LNCaP clone FGC (cell line): ENCODE measurements at regions not wholly inside any gene's neighbourhood (a gene's known extent, or its start where the extent isn't known, plus 50 kb on each side); places are given as distances from the start of the nearest gene placed in this dataset.
A peak's percentile ranks its signal among the peaks of the same experiment; 100 is the strongest.
"Not testable (repeated sequence)": the region's sequence is repeated elsewhere in the genome, so short reads cannot be mapped to it uniquely, and the experiment has no call there.

Source experiments
- DNase-seq: peaks from one replicate; pipeline ENCODE4 v3.0.0-alpha.2; 2011; ENCODE audit warnings: low read depth
- H3K4me3 ChIP-seq: 2 replicates; pipeline ENCODE4 v1.5.1; 2011; ENCODE audit warnings: mild to moderate bottlenecking, low read depth, low read length, control low read depth
- TF ChIP-seq, protein P1 (sequence below): IDR thresholded peaks from 2 replicates; pipeline ENCODE4 v1.5.1; 2012; ENCODE audit warnings: mild to moderate bottlenecking; ENCODE audit not compliant: control insufficient read depth, insufficient read depth; ENCODE audit errors: extremely low read depth

DNA sequence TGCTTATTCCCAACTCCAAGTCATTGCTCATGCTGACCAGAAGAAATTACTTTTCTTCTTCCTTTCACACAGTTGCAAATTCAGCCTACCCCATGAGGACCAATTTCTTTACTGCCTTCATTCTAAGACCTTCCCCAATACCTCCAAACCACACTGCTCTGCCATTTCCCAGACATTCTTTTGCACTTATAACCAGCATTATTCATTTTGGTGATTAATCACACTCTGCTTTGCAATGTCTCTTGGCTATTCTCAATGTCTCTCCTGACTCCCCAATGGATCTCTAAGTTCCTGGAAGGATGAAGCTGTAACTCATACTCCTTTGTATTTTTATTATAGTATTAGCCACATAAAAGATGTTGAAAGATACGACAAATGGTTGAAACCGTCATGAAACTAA lies 105.7 kb upstream of the RANBP3L start:
- TF ChIP-seq, protein P1, sequence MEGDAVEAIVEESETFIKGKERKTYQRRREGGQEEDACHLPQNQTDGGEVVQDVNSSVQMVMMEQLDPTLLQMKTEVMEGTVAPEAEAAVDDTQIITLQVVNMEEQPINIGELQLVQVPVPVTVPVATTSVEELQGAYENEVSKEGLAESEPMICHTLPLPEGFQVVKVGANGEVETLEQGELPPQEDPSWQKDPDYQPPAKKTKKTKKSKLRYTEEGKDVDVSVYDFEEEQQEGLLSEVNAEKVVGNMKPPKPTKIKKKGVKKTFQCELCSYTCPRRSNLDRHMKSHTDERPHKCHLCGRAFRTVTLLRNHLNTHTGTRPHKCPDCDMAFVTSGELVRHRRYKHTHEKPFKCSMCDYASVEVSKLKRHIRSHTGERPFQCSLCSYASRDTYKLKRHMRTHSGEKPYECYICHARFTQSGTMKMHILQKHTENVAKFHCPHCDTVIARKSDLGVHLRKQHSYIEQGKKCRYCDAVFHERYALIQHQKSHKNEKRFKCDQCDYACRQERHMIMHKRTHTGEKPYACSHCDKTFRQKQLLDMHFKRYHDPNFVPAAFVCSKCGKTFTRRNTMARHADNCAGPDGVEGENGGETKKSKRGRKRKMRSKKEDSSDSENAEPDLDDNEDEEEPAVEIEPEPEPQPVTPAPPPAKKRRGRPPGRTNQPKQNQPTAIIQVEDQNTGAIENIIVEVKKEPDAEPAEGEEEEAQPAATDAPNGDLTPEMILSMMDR: no peak
- DNase-seq: no peak
- H3K4me3 ChIP-seq: no peak overlapping the region

- H3K4me3 ChIP-seq, DNase-seq: not testable (repeated sequence)
Observed at GRCh38 chr5:36409711-36410110, 108.0 kb upstream of the RANBP3L start.

GRCh38 chr5:36410672-36411071 lies 109.0 kb upstream of the RANBP3L start:
- DNase-seq, H3K4me3 ChIP-seq: not testable (repeated sequence)

DNA sequence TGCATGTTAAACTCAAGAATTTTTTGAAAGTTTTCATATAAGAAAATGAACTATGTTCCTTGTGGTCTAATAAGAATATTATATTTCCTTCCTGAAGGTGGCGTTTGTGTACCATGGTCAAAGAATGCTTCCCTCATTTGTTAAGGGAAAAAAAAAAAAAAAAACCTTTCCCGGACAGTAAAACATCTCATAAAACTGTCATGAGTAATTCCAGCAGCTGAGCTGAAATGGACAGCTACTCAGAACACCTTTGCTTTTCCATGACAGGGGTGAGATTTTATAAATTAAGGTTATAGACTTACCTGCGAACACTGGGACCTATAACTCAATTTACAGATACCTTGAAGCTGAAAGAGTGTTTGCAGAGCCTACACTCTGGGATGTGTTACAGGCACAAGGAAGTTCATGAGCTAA lies 113.2 kb upstream of the RANBP3L start:
- peak; percentile 74 for DNase-seq
- no peak overlapping the region for H3K4me3 ChIP-seq
- TF ChIP-seq, protein P1: peak; percentile 50

DNA sequence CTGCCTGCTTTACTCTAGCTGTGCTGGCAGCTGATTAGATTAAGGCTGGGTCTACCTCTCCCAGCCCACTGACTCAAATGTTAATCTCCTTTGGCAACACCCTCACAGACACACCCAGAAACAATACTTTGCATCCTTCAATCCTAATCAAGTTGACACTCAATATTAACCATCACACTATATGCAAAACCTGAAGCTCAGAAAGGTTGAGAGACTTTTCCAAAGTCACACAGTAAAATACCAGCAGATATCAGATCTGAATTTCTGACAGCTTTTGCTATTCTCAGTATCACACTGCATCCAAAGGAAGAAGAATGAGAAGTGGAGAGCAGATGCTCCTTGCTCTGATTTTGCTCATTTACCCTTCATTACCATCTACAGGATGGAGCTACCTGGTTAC lies 114.9 kb upstream of the RANBP3L start:
- TF ChIP-seq, protein P1: no peak
- H3K4me3 ChIP-seq: no peak overlapping the region
- no peak for DNase-seq

GRCh38 chr5:36417221-36417620 lies 115.5 kb upstream of the RANBP3L start:
- DNase-seq: no peak
- TF ChIP-seq, protein P1: no peak
- no peak overlapping the region for H3K4me3 ChIP-seq

GRCh38 chr5:36417668-36418067 lies 116.0 kb upstream of the RANBP3L start:
- no peak overlapping the region for H3K4me3 ChIP-seq
- no peak for DNase-seq
- TF ChIP-seq, protein P1: no peak

GRCh38 chr5:36418152-36418979 lies 116.7 kb upstream of the RANBP3L start:
- no peak overlapping the region for H3K4me3 ChIP-seq
- TF ChIP-seq, protein P1: no peak
- DNase-seq: no peak
